NCI-H345 (cell line): ENCODE measurements at regions not wholly inside any gene's neighbourhood (a gene's known extent, or its start where the extent isn't known, plus 50 kb on each side); places are given as distances from the start of the nearest gene placed in this dataset.
"Not testable (repeated sequence)": the region's sequence is repeated elsewhere in the genome, so short reads cannot be mapped to it uniquely, and the experiment has no call there.

Source experiments
- DNase-seq: peaks from one replicate; lab custom pipeline; 2025; lab: John Stamatoyannopoulos, UW

DNA sequence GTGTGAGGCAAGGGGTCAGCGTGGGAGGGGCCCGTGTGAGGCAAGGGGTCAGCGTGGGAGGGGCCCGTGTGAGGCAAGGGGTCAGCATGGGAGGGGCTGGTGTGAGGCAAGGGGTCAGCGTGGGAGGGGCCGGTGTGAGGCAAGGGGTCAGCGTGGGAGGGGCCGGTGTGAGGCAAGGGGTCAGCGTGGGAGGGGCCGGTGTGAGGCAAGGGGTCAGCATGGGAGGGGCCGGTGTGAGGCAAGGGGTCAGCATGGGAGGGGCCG, 119.2 kb downstream of the SEPTIN14 start:
- not testable (repeated sequence) for DNase-seq

DNA sequence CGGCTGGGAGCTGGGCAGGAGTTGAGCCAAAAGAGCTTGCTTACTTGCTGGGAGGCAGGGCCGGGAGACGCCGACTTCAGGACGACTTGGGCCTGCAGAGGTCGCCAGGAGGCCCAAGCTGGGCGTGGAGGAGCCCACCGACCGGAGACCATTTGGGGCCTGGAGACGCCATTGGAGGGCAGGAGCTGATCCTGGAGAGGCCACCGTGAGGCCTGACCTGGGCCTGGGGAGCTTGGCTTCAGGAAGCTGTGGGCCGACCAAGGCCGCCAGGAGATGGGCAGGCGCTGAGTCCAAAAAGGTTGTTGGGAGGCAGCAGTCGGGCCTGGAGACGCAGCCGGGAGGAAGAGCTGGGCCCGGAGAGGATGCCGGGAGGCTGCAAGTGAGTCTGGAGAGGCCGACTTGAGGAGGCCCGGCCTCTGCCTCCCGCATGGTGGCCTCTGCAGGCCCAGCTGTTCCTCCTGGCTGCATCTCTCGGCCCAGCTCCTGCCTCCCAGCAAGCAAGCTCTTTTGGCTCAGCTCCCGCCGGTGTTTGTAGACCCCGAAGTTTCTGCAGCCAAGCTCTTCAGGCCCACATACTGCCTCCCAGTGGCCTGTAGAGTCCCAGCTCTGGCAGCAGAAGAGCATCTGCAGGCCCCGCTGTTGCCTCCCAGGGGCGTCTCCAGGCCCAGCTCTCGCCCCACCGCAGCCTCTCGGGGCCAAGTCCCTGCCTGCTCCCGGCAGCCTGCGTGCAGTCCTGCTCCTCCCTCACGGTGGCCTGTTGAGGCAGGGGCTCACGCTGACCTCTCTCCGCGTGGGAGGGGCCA, 119.7 kb downstream of the SEPTIN14 start:
- not testable (repeated sequence) for DNase-seq

DNA sequence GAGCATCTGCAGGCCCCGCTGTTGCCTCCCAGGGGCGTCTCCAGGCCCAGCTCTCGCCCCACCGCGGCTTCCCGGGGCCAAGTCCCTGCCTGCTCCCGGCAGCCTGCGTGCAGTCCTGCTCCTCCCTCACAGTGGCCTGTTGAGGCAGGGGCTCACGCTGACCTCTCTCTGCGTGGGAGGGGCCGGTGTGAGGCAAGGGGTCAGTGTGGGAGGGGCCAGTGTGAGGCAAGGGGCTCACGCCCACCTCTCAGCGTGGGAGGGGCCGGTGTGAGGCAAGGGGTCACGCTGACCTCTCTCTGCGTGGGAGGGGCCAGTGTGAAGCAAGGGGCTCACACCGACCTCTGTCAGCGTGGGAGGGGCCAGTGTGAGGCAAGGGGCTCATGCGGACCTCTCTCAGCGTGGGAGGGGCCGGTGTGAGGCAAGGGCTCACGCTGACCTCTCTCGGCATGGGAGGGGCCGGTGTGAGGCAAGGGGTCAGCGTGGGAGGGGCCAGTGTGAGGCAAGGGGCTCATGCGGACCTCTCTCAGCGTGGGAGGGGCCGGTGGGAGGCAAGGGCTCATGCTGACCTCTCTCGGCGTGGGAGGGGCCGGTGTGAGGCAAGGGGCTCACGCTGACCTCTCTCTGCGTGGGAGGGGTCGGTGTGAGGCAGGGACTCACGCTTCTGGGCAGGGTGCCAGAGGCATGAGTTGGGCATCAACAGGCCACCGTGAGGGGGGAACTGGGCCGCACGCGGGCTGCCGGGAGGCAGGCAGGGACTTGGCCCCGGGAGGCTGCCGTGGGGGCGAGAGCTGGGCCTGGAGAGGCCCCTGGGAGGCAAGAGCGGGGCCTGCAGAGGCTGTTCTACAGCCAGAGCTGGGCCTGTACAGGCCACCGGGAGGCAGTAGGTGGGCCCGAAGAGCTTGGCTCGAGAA, 120.6 kb downstream of the SEPTIN14 start:
- not testable (repeated sequence) for DNase-seq

GRCh38 chr7:55740633-55741250, 121.8 kb downstream of the SEPTIN14 start:
- DNase-seq = not testable (repeated sequence)

DNA sequence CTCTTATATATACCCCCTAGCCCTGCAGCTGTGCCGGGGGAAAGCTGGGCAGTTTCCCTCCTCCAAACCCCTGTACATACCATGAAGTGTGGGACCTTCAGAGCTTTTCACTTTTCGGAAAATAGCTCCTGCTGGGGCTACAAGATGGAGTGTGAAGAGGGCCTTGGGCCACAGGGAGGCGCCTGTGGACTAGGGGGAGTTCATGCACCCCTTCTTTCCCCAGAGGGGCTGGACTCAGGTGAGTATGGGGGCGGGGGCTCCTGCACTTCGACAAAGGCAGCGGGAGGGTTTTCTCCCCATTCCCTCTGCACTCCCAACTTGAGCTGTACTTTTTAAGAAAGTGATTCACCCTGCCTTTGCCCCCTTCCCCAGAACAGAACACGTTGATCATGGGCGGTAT, 122.5 kb downstream of the SEPTIN14 start:
- not testable (repeated sequence) for DNase-seq

- DNase-seq = not testable (repeated sequence)
These were observed 125.8 kb downstream of the SEPTIN14 start for GRCh38 chr7:55736641-55737221.

GRCh38 chr7:55733241-55734140, 129.1 kb downstream of the SEPTIN14 start:
- no peak for DNase-seq

DNA sequence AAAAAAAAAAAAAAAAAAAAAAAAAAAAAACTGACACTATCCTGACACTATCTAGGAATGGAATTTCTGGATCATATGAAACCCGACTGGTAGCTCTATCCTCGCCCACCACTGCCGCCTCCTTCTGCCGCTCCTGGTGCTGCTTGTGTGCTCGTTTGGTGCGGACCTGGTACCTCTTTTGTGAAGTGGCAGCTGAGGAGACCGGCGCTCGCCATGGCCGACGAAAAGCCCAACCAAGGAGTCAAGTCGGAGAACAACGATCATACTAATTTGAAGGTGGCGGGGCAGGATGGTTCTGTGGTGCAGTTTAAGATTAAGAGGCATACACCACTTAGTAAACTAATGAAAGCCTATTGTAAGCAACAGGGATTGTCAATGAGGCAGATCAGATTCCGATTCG, 130.6 kb downstream of the SEPTIN14 start:
- DNase-seq = no peak

- DNase-seq = no peak
These were observed 132.4 kb downstream of the SEPTIN14 start for GRCh38 chr7:55730197-55730596.

- DNase-seq = peak; percentile 17
These were observed 139.0 kb downstream of the SEPTIN14 start for GRCh38 chr7:55723621-55723941.

- DNase-seq = not testable (repeated sequence)
These were observed 139.5 kb downstream of the SEPTIN14 start for GRCh38 chr7:55722874-55723620.

- not testable (repeated sequence) for DNase-seq
These were observed 141.5 kb downstream of the SEPTIN14 start for GRCh38 chr7:55721004-55721403.

DNA sequence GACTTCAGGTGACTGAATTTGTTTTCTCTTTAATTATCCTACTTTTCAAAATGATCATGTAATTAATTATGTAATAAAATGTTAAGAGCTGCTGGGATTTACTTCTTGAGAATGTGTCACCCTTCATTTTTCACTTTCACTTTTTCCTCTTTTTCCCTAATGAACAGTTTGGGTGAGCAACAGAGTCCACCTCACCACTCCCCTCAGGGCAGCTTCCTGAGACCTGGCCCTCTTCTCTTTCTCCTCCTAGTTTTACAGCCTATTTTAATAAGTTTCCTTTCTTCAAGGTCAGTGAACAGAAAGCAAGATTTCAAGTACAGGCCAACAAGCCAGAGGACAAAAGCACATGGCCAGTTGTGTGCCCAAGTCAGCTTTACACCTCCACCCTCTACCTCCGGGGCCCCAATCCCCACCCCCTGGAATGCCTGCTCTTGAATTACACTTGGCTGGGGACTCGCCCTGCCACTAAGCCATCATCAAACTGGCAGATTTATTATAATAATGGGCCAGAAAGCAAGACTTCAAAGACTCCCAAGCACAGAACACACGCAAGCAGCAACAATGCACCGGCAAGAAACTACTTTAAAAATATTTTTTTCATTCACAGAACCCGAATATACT, 143.1 kb upstream of the VOPP1 start:
- not testable (repeated sequence) for DNase-seq

DNA sequence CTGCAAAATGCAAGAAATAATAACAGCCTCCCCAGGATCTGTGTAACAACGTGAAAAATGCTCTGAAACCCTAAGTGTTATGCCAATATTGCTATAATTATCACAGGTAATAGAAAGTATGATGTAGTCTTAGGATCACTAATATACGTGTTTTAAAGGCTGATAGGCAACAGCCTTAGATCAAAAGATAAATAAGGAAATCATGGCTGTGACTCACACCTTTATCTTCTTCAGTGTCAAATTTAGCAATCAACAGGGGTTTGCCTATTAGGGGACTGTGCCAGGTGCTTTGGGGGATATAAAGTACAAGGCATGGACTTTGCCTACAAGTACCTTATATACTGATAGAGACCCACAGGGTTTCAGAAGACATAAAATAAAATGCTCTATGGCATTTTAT, 142.1 kb upstream of the VOPP1 start:
- DNase-seq = not testable (repeated sequence)

DNA sequence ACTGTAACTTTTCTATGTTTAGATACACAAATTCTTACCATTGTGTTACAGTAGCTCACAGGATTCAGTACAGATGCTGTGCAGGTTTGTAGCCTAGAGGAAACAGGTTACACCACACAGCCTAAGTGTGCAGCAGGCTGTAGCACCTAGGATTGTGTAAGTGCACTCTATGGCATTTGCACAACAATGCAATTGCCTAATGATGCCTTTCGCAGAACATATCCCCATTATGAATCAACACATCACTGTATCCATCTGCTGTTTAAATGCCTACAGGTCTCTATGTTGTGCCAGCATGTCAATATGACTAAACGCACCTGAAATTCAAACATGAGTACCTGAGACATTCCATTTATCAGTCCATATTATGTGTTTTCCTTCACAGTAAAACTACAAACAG, 138.0 kb upstream of the VOPP1 start:
- peak; percentile 15 for DNase-seq

- not testable (repeated sequence) for DNase-seq
These were observed 135.7 kb upstream of the VOPP1 start for GRCh38 chr7:55708028-55708427.

- not testable (repeated sequence) for DNase-seq
These were observed 135.1 kb upstream of the VOPP1 start for GRCh38 chr7:55707410-55707809.

GRCh38 chr7:55706451-55707195, 134.3 kb upstream of the VOPP1 start:
- not testable (repeated sequence) for DNase-seq

DNA sequence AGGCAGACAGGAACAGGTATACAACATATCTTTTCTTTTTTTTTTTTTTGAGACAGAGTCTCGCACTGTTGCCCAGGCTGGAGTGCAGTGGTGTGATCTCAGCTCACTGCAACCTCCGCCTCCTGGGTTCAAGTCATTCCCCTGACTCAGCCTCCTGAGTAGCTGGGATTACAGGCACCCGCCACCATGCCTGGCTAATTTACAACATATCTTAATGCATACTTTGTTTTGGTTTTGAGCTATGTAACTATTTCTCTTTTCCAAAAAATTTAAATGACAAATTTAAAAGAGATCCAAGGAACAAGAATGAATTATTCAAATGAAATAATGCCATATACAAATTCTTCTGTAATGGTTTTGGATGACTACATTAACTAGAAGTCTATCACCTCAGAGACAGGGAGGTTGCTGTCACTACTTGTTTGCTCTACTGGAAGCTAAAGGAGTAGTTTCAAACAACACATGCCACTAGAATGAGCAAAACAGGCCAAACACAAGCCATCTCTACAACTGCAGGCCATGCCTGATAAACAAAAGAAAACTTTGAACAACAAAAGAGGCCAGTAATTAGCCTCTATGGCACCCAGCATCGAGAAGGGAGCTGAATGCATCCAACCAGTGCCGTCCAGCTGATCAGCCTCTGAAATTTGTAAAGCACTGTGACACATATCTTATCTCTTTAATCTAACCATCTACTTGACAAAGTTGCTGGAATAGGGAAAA, 133.6 kb upstream of the VOPP1 start:
- DNase-seq = not testable (repeated sequence)
